Putamen (tissue), 1 donor: ENCODE measurements at regions not wholly inside any gene's neighbourhood (a gene's known extent, or its start where the extent isn't known, plus 50 kb on each side); places are given as distances from the start of the nearest gene placed in this dataset.

Experiments used
- DNase-seq: peaks from one replicate; pipeline ENCODE4 v3.0.0-alpha.2; 2016; ENCODE audit warnings: low spot score

GRCh38 chr22:27499121-27499520 is 302.4 kb downstream of the MN1 start:
- no peak for DNase-seq

- DNase-seq, result no peak
These were observed 300.2 kb downstream of the MN1 start for GRCh38 chr22:27501191-27501936.

- no peak for DNase-seq
These were observed 299.2 kb downstream of the MN1 start for GRCh38 chr22:27502327-27502726.

- no peak for DNase-seq
These were observed 296.9 kb downstream of the MN1 start for GRCh38 chr22:27504360-27505253.

GRCh38 chr22:27507111-27507611 is 294.4 kb downstream of the MN1 start:
- DNase-seq, result no peak

GRCh38 chr22:27507935-27508526 is 293.5 kb downstream of the MN1 start:
- DNase-seq, result no peak

GRCh38 chr22:27509132-27509920 is 292.2 kb downstream of the MN1 start:
- no peak for DNase-seq

GRCh38 chr22:27510024-27510423 is 291.5 kb downstream of the MN1 start:
- DNase-seq, result no peak

- DNase-seq, result no peak
These were observed 289.2 kb downstream of the MN1 start for GRCh38 chr22:27512283-27512761.

GRCh38 chr22:27513021-27513420 is 288.5 kb downstream of the MN1 start:
- no peak for DNase-seq

- no peak for DNase-seq
These were observed 286.7 kb downstream of the MN1 start for GRCh38 chr22:27514601-27515523.

- no peak for DNase-seq
These were observed 284.0 kb downstream of the MN1 start for GRCh38 chr22:27517361-27518155.

GRCh38 chr22:27518531-27519340 is 282.8 kb downstream of the MN1 start:
- no peak for DNase-seq

GRCh38 chr22:27523711-27524110 is 277.8 kb downstream of the MN1 start:
- DNase-seq, result no peak

GRCh38 chr22:27525711-27526110 is 275.8 kb downstream of the MN1 start:
- no peak for DNase-seq

- no peak for DNase-seq
These were observed 274.7 kb downstream of the MN1 start for GRCh38 chr22:27526901-27527300.

- no peak for DNase-seq
These were observed 269.6 kb downstream of the MN1 start for GRCh38 chr22:27531782-27532530.

- no peak for DNase-seq
These were observed 268.3 kb downstream of the MN1 start for GRCh38 chr22:27533105-27533745.
